HCT116 (cell line): ENCODE measurements at regions not wholly inside any gene's neighbourhood (a gene's known extent, or its start where the extent isn't known, plus 50 kb on each side); places are given as distances from the start of the nearest gene placed in this dataset.

Experiments
- CTCF ChIP-seq, 3 experiments: fragments of 200-600 bp in 1 of 3; sonication (generic) in 1 of 3; IDR thresholded peaks in 2 of 3; conservative IDR thresholded peaks in 1 of 3; 2 replicates each; pipeline ENCODE4 v1.5.1; 2012 to 2017; ENCODE audit warnings: low read depth in 2 of 3, low read length in 2 of 3, antibody characterized with exemption in 1 of 3, borderline replicate concordance in 1 of 3, control low read depth in 1 of 3, mild to moderate bottlenecking in 1 of 3, mixed read lengths in 1 of 3, mixed run types in 1 of 3, moderate library complexity in 1 of 3; ENCODE audit not compliant: insufficient read depth in 1 of 3
- MAX ChIP-seq: IDR thresholded peaks from 2 replicates; pipeline ENCODE4 v1.6.1; 2012
- SP1 ChIP-seq: IDR thresholded peaks from 2 replicates; pipeline ENCODE4 v1.6.1; 2012; ENCODE audit warnings: low read depth
- TF ChIP-seq, protein P1 (sequence below): IDR thresholded peaks from 2 replicates; pipeline ENCODE4 v1.6.1; 2012; ENCODE audit warnings: low read depth

- TF ChIP-seq, protein P1, sequence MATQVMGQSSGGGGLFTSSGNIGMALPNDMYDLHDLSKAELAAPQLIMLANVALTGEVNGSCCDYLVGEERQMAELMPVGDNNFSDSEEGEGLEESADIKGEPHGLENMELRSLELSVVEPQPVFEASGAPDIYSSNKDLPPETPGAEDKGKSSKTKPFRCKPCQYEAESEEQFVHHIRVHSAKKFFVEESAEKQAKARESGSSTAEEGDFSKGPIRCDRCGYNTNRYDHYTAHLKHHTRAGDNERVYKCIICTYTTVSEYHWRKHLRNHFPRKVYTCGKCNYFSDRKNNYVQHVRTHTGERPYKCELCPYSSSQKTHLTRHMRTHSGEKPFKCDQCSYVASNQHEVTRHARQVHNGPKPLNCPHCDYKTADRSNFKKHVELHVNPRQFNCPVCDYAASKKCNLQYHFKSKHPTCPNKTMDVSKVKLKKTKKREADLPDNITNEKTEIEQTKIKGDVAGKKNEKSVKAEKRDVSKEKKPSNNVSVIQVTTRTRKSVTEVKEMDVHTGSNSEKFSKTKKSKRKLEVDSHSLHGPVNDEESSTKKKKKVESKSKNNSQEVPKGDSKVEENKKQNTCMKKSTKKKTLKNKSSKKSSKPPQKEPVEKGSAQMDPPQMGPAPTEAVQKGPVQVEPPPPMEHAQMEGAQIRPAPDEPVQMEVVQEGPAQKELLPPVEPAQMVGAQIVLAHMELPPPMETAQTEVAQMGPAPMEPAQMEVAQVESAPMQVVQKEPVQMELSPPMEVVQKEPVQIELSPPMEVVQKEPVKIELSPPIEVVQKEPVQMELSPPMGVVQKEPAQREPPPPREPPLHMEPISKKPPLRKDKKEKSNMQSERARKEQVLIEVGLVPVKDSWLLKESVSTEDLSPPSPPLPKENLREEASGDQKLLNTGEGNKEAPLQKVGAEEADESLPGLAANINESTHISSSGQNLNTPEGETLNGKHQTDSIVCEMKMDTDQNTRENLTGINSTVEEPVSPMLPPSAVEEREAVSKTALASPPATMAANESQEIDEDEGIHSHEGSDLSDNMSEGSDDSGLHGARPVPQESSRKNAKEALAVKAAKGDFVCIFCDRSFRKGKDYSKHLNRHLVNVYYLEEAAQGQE, result no peak
- TF ChIP-seq CTCF (IDR thresholded peaks at IDR 0.05 in 2 of 3, conservative IDR thresholded peaks at IDR 0.05 in 1 of 3; ENCODE audit: borderline replicate concordance in 1 of 3, insufficient read depth in 1 of 3, low read depth in 2 of 3, low read length in 2 of 3), result no peak
- no peak for TF ChIP-seq MAX
- TF ChIP-seq SP1, result no peak
Observed at GRCh38 chr3:79960594-79960993, 192.8 kb upstream of the ROBO1 start.
